Smooth muscle cell (in vitro differentiated cells): ENCODE measurements at regions not wholly inside any gene's neighbourhood (a gene's known extent, or its start where the extent isn't known, plus 50 kb on each side); places are given as distances from the start of the nearest gene placed in this dataset.

Experiments
- DNase-seq: peaks from one replicate; lab custom pipeline; 2025; ENCODE audit not compliant: unreplicated experiment; lab: John Stamatoyannopoulos, UW
- H2AFZ ChIP-seq: fragments of 200-600 bp; sonication (generic); 2 replicates; pipeline ENCODE4 v1.6.0; 2016; ENCODE audit warnings: antibody characterized with exemption, low read depth, mild to moderate bottlenecking
- H3F3A ChIP-seq: fragments of 200-600 bp; sonication (generic); 2 replicates; pipeline ENCODE4 v1.6.0; 2017; ENCODE audit warnings: antibody characterized with exemption, low read depth
- H3K27ac ChIP-seq: fragments of 200-600 bp; sonication (generic); 2 replicates; pipeline ENCODE4 v1.5.1; 2016; ENCODE audit warnings: low read depth, mild to moderate bottlenecking
- H3K27me3 ChIP-seq: fragments of 200-600 bp; sonication (generic); 2 replicates; pipeline ENCODE4 v1.6.1; 2016; ENCODE audit warnings: low read depth, mild to moderate bottlenecking
- H3K36me3 ChIP-seq: fragments of 200-600 bp; sonication (generic); 2 replicates; pipeline ENCODE4 v1.5.1; 2016; ENCODE audit warnings: low read depth
- H3K4me1 ChIP-seq: fragments of 200-600 bp; sonication (generic); 2 replicates; pipeline ENCODE4 v1.5.1; 2016; ENCODE audit warnings: low read depth
- H3K4me2 ChIP-seq: fragments of 200-600 bp; sonication (generic); 2 replicates; pipeline ENCODE4 v1.6.0; 2016; ENCODE audit warnings: mild to moderate bottlenecking
- H3K4me3 ChIP-seq: fragments of 200-600 bp; sonication (generic); 2 replicates; pipeline ENCODE4 v1.5.1; 2016; ENCODE audit warnings: mild to moderate bottlenecking
- H3K79me2 ChIP-seq: fragments of 200-600 bp; sonication (generic); 2 replicates; pipeline ENCODE4 v1.6.0; 2016; ENCODE audit warnings: low read depth, mild to moderate bottlenecking
- H3K9ac ChIP-seq: fragments of 200-600 bp; sonication (generic); 2 replicates; pipeline ENCODE4 v1.6.0; 2016; ENCODE audit warnings: low read depth
- H3K9me3 ChIP-seq: fragments of 200-600 bp; sonication (generic); replicated peaks from 2 replicates; pipeline ENCODE4 v1.5.1; 2016; ENCODE audit warnings: low read depth
- H4K20me1 ChIP-seq: fragments of 200-600 bp; sonication (generic); 2 replicates; pipeline ENCODE4 v1.6.0; 2016; ENCODE audit warnings: low read depth
- WGBS: methylation state at CpG from one replicate; pipeline ENCODE4 v1.1.7; 2016; ENCODE audit warnings: low lambda C conversion rate; 5-methylcytosine and 5-hydroxymethylcytosine counted together
- TF ChIP-seq, protein P1 (sequence below): fragments of 200-600 bp; sonication (generic); IDR thresholded peaks from 2 replicates; pipeline ENCODE4 v1.5.1; 2017; ENCODE audit warnings: borderline replicate concordance, mild to moderate bottlenecking, antibody characterized with exemption; ENCODE audit not compliant: insufficient read depth, poor library complexity, severe bottlenecking

DNA sequence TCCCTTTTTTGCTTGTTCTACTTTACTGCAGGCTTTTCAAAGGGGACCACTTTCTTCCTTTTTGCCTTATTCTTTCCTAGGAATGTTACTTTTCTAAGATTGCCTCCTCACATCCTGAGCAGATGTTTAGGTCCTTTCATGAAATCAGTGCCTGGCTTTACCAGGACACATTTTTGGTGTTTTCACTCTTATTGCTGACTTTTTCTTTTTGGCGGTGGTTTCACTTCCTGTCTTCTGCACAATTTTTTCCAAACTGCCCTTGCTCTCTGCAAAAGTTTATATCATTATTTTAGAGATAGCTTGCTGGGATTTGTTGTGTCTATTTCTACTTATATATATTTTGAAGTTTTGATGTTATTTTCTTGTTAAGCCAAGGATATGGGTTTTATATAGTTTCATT is 332.2 kb upstream of the MTPN start:
- H3K4me2 ChIP-seq, result no peak overlapping the region
- H2AFZ ChIP-seq, result no peak overlapping the region
- WGBS, result 88% methylated on average over 1 of the region's 1 CpG
- H4K20me1 ChIP-seq, result no peaks in the 10 kb centered on the region
- TF ChIP-seq, protein P1, sequence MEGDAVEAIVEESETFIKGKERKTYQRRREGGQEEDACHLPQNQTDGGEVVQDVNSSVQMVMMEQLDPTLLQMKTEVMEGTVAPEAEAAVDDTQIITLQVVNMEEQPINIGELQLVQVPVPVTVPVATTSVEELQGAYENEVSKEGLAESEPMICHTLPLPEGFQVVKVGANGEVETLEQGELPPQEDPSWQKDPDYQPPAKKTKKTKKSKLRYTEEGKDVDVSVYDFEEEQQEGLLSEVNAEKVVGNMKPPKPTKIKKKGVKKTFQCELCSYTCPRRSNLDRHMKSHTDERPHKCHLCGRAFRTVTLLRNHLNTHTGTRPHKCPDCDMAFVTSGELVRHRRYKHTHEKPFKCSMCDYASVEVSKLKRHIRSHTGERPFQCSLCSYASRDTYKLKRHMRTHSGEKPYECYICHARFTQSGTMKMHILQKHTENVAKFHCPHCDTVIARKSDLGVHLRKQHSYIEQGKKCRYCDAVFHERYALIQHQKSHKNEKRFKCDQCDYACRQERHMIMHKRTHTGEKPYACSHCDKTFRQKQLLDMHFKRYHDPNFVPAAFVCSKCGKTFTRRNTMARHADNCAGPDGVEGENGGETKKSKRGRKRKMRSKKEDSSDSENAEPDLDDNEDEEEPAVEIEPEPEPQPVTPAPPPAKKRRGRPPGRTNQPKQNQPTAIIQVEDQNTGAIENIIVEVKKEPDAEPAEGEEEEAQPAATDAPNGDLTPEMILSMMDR, result no peak
- H3K79me2 ChIP-seq, result no peaks in the 10 kb centered on the region
- no peak overlapping the region for H3K9ac ChIP-seq
- H3K9me3 ChIP-seq, result peaks cover 11% of the 10 kb centered on the region
- DNase-seq, result no peak
- no peak overlapping the region for H3K4me3 ChIP-seq
- peaks cover 3% of the 10 kb centered on the region for H3K36me3 ChIP-seq
- no peaks in the 10 kb centered on the region for H3F3A ChIP-seq
- H3K27me3 ChIP-seq, result no peaks in the 10 kb centered on the region
- no peak overlapping the region for H3K27ac ChIP-seq
- no peaks in the 10 kb centered on the region for H3K4me1 ChIP-seq

DNA sequence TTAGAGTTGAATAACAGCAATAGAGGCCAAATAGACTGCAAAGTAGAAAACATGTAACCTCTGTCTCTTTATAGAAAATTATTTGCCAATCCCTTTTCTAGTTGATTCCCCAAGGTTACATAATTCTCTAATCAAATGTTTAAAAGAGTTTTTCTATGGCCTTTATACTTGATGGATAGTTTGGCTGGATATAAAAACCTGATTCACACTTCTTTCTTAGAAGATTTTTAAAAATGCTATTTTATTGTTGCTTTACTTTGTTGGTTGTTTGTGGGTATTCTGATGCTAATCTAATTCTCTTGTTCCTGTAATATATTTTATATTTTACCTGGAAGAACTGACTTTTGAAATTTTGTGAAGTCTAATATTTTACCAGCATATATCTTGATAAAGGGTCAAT is 331.1 kb upstream of the MTPN start:
- TF ChIP-seq, protein P1, result no peak
- Histone ChIP-seq H4K20me1 (no peaks in the 10 kb centered on the region), H3K27ac (no peak overlapping the region), H3K27me3 (no peaks in the 10 kb centered on the region), H3F3A (no peaks in the 10 kb centered on the region), H3K4me3 (no peak overlapping the region), H3K79me2 (no peaks in the 10 kb centered on the region), H3K36me3 (peaks cover 3% of the 10 kb centered on the region), H3K4me2 (no peak overlapping the region), H3K9ac (no peak overlapping the region), H3K4me1 (no peaks in the 10 kb centered on the region), H2AFZ (no peak overlapping the region), H3K9me3 (peaks cover 11% of the 10 kb centered on the region)
- DNase-seq, result no peak

DNA sequence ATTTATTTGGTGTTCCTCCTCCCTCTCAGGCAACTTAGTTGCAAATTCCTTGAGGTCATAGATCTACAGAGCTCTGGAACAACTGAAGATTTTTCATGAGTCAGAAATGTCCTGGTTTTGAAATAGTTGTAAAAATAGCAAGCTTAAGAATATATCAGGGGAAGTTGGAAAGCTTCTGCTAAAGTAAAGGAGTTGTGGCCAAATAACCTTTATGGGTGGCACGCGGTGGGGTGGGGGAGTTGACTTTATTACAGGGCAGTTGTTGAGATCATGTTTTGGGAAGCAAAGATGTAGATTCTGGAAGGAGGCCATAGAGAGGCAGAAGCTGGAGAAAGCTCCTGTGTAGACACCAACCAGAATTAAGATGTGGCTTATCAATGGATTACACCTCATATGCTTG is 326.0 kb upstream of the MTPN start:
- Histone ChIP-seq H4K20me1 (no peaks in the 10 kb centered on the region), H3K79me2 (no peaks in the 10 kb centered on the region)
- 41% methylated on average over 2 of the region's 2 CpGs for WGBS

DNA sequence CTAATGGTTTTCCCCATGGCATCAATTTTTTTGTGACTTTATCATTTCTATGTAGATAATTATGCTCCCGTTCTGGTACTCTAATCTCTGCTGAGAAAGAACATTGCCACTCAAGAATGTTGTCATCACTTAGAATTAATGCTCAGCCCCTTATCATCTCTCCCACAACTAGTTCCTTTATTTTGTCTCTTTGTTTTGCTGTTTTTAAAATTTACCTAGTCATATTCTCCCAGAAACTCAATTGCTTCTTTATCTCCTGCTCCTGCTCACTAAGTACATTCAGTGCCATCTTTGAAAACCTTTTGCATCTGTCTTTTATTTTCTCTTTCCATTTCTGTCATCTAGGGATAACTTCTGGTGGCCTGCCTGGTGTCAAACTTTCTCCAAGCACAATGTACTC is 324.9 kb upstream of the MTPN start:
- H3K79me2 ChIP-seq, result no peaks in the 10 kb centered on the region
- no peaks in the 10 kb centered on the region for H3F3A ChIP-seq
- no peaks in the 10 kb centered on the region for H3K4me1 ChIP-seq
- no peak overlapping the region for H3K4me2 ChIP-seq
- H3K27ac ChIP-seq, result no peak overlapping the region
- peaks cover 5% of the 10 kb centered on the region for H3K9me3 ChIP-seq
- TF ChIP-seq, protein P1, result no peak
- WGBS, result 57% methylated on average over 1 of the region's 1 CpG
- no peak overlapping the region for H3K9ac ChIP-seq
- H3K27me3 ChIP-seq, result no peaks in the 10 kb centered on the region
- no peak overlapping the region for H2AFZ ChIP-seq
- no peaks in the 10 kb centered on the region for H4K20me1 ChIP-seq
- H3K36me3 ChIP-seq, result peaks cover 3% of the 10 kb centered on the region
- DNase-seq, result no peak
- H3K4me3 ChIP-seq, result no peak overlapping the region

More for the DNA sequence above, 326.0 kb upstream of the MTPN start:
- no peaks in the 10 kb centered on the region for H3K27me3 ChIP-seq
- H3K4me3 ChIP-seq, result no peak overlapping the region
- H2AFZ ChIP-seq, result no peak overlapping the region
- H3K9me3 ChIP-seq, result peaks cover 7% of the 10 kb centered on the region
- no peak overlapping the region for H3K9ac ChIP-seq
- peaks cover 3% of the 10 kb centered on the region for H3K36me3 ChIP-seq
- peak overlapping the region; percentile 59 for H3K4me2 ChIP-seq
- TF ChIP-seq, protein P1, result no peak
- DNase-seq, result no peak
- no peaks in the 10 kb centered on the region for H3F3A ChIP-seq
- H3K27ac ChIP-seq, result peak overlapping the region; percentile 90
- no peaks in the 10 kb centered on the region for H3K4me1 ChIP-seq
